LNCaP clone FGC (cell line): ENCODE measurements at regions not wholly inside any gene's neighbourhood (a gene's known extent, or its start where the extent isn't known, plus 50 kb on each side); places are given as distances from the start of the nearest gene placed in this dataset.

Source experiments
- DNase-seq: peaks from one replicate; pipeline ENCODE4 v3.0.0-alpha.2; 2011; ENCODE audit warnings: low read depth
- H3K4me3 ChIP-seq: 2 replicates; pipeline ENCODE4 v1.5.1; 2011; ENCODE audit warnings: mild to moderate bottlenecking, low read depth, low read length, control low read depth
- TF ChIP-seq, protein P1 (sequence below): IDR thresholded peaks from 2 replicates; pipeline ENCODE4 v1.5.1; 2012; ENCODE audit warnings: mild to moderate bottlenecking; ENCODE audit not compliant: control insufficient read depth, insufficient read depth; ENCODE audit errors: extremely low read depth

DNA sequence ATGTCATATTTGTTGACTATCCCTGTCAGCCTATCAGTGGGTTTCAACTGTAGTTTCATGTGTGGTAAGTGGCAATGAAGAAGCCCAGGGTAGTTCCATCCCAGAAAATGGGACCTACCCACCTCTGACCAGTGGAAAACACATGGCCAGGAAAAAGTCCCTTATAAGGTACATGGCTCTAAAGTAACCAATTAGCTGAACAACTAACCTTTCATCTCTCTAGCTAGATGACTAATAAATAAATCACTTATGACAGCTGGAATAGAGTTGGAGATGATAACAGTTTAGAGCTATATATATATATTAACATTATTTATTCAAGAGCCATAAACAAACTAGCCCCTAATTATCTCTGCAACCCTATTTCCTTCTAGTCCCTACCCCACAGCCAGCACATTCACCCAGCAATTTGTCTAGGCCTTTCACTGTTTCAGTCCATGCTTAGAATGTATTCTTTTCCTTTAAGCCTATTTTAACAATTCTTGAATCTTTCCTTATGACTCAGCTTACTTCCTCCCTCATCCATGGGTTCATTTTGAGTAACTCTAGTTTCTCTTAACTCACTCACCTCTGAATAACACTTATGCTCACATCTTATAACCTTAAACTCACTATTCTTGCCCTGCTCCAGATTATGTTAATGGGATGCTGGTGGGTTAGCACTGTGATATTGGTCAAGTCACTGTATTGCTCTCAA, 83.7 kb downstream of the TNFSF18 start:
- TF ChIP-seq, protein P1, sequence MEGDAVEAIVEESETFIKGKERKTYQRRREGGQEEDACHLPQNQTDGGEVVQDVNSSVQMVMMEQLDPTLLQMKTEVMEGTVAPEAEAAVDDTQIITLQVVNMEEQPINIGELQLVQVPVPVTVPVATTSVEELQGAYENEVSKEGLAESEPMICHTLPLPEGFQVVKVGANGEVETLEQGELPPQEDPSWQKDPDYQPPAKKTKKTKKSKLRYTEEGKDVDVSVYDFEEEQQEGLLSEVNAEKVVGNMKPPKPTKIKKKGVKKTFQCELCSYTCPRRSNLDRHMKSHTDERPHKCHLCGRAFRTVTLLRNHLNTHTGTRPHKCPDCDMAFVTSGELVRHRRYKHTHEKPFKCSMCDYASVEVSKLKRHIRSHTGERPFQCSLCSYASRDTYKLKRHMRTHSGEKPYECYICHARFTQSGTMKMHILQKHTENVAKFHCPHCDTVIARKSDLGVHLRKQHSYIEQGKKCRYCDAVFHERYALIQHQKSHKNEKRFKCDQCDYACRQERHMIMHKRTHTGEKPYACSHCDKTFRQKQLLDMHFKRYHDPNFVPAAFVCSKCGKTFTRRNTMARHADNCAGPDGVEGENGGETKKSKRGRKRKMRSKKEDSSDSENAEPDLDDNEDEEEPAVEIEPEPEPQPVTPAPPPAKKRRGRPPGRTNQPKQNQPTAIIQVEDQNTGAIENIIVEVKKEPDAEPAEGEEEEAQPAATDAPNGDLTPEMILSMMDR = no peak
- no peak for DNase-seq

DNA sequence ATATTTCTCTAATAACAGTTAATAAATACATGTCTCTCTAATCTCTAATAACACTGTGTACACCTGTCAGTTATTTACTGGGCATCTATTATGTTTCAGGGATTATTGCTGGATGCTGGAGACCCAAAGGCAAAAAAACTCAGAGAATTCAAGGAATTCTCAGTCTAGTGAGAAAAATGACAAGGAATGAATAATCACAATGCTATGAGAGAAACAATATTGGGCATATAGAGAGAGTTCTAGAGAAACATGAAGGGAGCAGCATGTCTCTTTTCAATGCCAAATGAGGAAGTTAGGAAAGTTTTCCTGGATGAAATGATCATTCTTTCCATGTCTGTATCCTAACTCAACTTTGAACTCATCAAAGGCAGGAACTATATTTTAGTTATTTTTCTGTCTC, 82.8 kb downstream of the TNFSF18 start:
- DNase-seq = no peak
- H3K4me3 ChIP-seq = no peak overlapping the region
- TF ChIP-seq, protein P1 = no peak

More for the DNA sequence above, 83.7 kb downstream of the TNFSF18 start:
- H3K4me3 ChIP-seq = no peak overlapping the region

DNA sequence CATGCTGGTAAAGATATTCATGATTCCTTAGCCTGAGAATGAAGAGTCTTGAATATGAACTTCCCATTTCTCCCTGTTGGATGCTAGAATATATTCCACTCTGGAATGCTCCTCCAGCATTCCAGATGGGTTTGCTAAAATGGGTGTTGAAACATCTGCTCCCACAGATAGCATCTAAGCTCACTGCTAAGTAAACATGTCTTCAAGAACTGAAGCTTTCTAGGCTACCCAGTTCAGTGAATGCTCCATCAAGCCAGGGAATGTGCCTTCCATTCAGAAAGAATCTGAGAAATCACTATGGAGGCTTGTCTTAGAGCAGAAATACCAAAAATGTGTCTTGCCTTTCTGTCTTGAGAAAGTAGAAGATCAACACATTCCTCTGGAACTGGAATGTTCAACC, 81.1 kb downstream of the TNFSF18 start:
- TF ChIP-seq, protein P1 = no peak
- no peak overlapping the region for H3K4me3 ChIP-seq
- no peak for DNase-seq

DNA sequence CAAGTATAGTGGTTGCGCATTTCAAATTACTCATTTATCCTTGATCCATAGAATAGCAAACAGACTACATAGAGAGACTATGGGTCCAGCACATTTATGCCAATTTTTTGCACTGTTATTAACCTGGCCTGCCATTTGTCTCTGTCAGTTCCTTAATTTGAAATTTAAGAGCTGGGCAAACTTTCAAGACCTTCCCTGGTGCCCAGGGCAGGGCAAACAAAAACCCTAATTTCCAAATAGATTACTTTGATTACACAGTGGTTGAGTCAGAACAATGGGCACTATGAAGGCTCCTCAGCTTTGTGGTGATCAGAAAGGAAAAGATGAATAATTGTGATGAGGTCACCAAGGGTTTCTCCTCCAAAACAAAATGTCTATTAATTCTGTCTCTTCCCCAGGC, 80.6 kb downstream of the TNFSF18 start:
- no peak overlapping the region for H3K4me3 ChIP-seq
- no peak for DNase-seq
- TF ChIP-seq, protein P1 = no peak

DNA sequence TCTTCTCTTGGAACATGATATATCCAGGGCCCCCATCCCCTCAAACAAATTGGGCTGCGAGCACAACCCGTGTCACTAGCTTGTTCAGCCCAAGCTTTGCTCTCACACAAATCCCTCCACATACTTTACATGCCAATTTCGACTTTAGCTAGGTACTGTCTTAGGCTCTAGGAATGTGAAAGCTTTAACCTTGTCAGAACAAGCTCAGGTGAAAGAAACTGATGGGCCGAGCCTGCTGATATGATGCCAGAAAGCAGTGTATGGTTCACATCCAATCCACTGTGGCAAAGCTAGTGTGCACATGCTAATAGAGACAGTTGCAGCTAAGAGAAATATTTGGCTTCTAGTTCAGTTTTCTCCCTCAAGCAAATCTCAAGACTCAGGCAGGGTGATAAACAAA, 79.5 kb downstream of the TNFSF18 start:
- no peak overlapping the region for H3K4me3 ChIP-seq
- TF ChIP-seq, protein P1 = no peak
- no peak for DNase-seq

DNA sequence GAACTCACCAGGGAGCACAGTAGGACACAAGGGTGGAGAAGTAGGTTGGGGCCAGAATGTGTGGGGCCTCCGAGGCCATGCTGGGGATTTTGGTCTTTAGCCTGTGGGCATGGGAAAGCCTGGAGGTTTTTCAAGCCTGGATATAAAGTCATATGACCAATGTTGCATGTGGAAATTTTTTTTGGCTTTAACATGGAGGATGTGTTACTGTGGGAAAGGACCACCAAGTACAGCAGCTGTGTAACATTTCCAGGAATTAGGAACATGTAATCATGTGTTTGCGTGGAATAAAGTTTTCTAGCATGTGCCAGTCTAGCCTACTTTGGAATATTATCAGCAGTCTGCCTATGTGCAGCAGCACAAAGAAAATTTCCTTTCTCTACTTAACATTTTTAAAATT, 78.5 kb downstream of the TNFSF18 start:
- no peak for DNase-seq
- no peak overlapping the region for H3K4me3 ChIP-seq
- TF ChIP-seq, protein P1 = no peak

DNA sequence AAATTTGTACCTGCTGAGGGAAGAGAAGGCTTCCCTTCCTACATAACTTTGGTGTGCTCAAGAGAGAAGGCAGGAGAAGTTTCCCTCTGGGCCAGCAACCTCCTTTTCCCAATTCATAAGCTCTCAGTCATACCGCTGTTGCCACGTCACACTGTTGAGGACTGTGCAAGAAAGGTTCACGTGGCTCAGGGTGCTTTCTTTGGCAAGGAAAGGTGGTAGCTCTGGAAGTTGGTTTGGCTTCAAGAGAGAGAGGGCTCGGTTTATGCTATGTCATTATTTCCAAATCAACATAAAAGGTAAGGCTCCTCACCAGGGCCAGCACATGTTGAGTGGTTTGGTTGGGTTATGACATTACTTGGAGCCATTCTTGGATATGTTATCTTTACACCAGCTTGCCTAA, 77.3 kb downstream of the TNFSF18 start:
- no peak for DNase-seq
- no peak overlapping the region for H3K4me3 ChIP-seq
- TF ChIP-seq, protein P1 = no peak
